ENCODE measurements at regions not wholly inside any gene's neighbourhood (a gene's known extent, or its start where the extent isn't known, plus 50 kb on each side); places are given as distances from the start of the nearest gene placed in this dataset.
A peak's percentile ranks its signal among the peaks of the same experiment; 100 is the strongest.

DNA sequence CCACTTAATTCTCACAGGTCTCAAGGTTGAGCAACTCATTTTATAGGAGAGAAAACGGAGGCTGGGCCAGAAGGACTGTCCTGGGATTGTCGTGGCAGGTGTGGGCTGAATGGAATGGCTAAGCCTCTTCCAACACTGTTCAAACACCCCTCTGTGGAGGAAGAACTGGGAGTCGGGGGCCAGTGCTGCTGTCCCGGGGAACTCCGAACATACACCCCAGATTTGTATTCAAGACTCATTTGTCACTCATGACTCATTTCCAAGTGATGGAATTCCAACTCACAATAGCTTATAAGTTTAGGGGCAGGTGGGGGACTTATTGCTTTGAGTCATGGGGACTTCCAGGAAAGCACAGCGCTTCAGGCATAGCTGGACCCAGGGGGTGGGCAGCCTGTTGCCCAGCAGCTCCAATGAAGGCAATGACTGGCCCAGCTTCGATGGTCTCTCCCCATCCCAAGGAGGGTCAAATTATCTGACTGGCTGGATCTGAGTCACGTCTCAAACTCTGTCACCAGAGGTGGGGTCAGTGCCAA, 72.5 kb downstream of the TM2D3 start:
- Histone ChIP-seq H3K79me2 (ENCODE audit: control insufficient read depth, low read length) (no peaks in the 10 kb centered on the region), H3K27me3 (ENCODE audit: control insufficient read depth, low read length) (no peaks in the 10 kb centered on the region; the same call in 1 of the 2 replicates), H3K27ac (ENCODE audit: low read depth, low read length) (no peak overlapping the region), H3F3A (ENCODE audit: control insufficient read depth, insufficient read depth) (no peaks in the 10 kb centered on the region), H3K9me2 (replicated peaks; ENCODE audit: control insufficient read depth, low read length) (no peaks in the 10 kb centered on the region), H3K4me1 (ENCODE audit: control insufficient read depth, low read length) (no peaks in the 10 kb centered on the region), H3K36me3 (ENCODE audit: control insufficient read depth, low read length) (no peaks in the 10 kb centered on the region), H4K20me1 (ENCODE audit: control insufficient read depth, insufficient read depth, low read depth, low read length) (no peaks in the 10 kb centered on the region), H3K4me3 (ENCODE audit: low read length) (no peak overlapping the region), H3K4me2 (ENCODE audit: low read length) (no peak overlapping the region), H3K9me3 (ENCODE audit: control insufficient read depth, insufficient read depth, low read length) (no peaks in the 10 kb centered on the region)
- TF ChIP-seq CTCF (IDR thresholded peaks at IDR 0.05; ENCODE audit: low read depth, low read length, poor library complexity, severe bottlenecking) (no peak), EZH2phosphoT487 (IDR thresholded peaks at IDR 0.05; ENCODE audit: borderline replicate concordance, low read length) (no peak)

DNA sequence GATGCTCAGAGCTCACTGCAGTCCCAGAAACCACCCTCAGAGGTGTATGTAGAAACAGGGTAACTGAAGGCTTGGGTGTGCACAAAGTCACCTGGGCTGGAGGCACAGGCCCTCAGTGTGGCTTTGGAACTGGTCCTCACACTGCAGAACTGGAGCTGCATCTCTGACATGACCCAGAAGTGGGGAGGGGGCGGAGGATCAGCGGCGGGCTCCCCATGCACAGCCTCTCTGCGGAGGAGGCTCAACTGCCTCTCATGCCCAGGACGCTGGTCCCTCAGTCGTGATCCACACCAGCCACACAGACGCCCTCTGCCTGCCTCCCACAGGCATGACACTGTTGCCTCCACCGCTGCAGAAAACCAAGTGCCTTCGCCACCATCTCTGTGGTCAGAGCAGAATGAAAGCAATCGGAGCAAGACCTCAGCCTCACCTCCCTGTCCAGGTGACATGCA, 73.7 kb downstream of the TM2D3 start:
- no peaks in the 10 kb centered on the region for H3K79me2 ChIP-seq (ENCODE audit: control insufficient read depth, low read length)
- H3K4me2 ChIP-seq (ENCODE audit: low read length) = no peak overlapping the region
- no peaks in the 10 kb centered on the region for H4K20me1 ChIP-seq (ENCODE audit: control insufficient read depth, insufficient read depth, low read depth, low read length)
- H3K4me3 ChIP-seq (ENCODE audit: low read length) = no peak overlapping the region
- no peak overlapping the region for H3K27ac ChIP-seq (ENCODE audit: low read depth, low read length)
- H3K36me3 ChIP-seq (ENCODE audit: control insufficient read depth, low read length) = no peaks in the 10 kb centered on the region
- H3K27me3 ChIP-seq (ENCODE audit: control insufficient read depth, low read length) = no peaks in the 10 kb centered on the region; the same call in 1 of the 2 replicates
- peak; percentile 9 for TF ChIP-seq CTCF (IDR thresholded peaks at IDR 0.05; ENCODE audit: low read depth, low read length, poor library complexity, severe bottlenecking)
- no peak for TF ChIP-seq EZH2phosphoT487 (IDR thresholded peaks at IDR 0.05; ENCODE audit: borderline replicate concordance, low read length)
- no peaks in the 10 kb centered on the region for H3K9me2 ChIP-seq (replicated peaks; ENCODE audit: control insufficient read depth, low read length)
- no peaks in the 10 kb centered on the region for H3F3A ChIP-seq (ENCODE audit: control insufficient read depth, insufficient read depth)
- no peaks in the 10 kb centered on the region for H3K9me3 ChIP-seq (ENCODE audit: control insufficient read depth, insufficient read depth, low read length)
- H3K4me1 ChIP-seq (ENCODE audit: control insufficient read depth, low read length) = no peaks in the 10 kb centered on the region

GRCh38 chr15:101573951-101574350, 78.2 kb downstream of the TM2D3 start:
- Histone ChIP-seq H3K79me2 (ENCODE audit: control insufficient read depth, low read length) (no peaks in the 10 kb centered on the region), H3K9me3 (ENCODE audit: control insufficient read depth, insufficient read depth, low read length) (no peaks in the 10 kb centered on the region), H4K20me1 (ENCODE audit: control insufficient read depth, insufficient read depth, low read depth, low read length) (no peaks in the 10 kb centered on the region), H3K27me3 (ENCODE audit: control insufficient read depth, low read length) (no peaks in the 10 kb centered on the region), H3K9me2 (replicated peaks; ENCODE audit: control insufficient read depth, low read length) (no peaks in the 10 kb centered on the region), H3K4me1 (ENCODE audit: control insufficient read depth, low read length) (no peaks in the 10 kb centered on the region), H3K4me3 (ENCODE audit: low read length) (no peak overlapping the region), H3F3A (ENCODE audit: control insufficient read depth, insufficient read depth) (no peaks in the 10 kb centered on the region), H3K4me2 (ENCODE audit: low read length) (no peak overlapping the region), H3K36me3 (ENCODE audit: control insufficient read depth, low read length) (no peaks in the 10 kb centered on the region), H3K27ac (ENCODE audit: low read depth, low read length) (no peak overlapping the region)
- no peak for TF ChIP-seq EZH2phosphoT487 (IDR thresholded peaks at IDR 0.05; ENCODE audit: borderline replicate concordance, low read length)
- TF ChIP-seq CTCF (IDR thresholded peaks at IDR 0.05; ENCODE audit: low read depth, low read length, poor library complexity, severe bottlenecking) = no peak

Measured in DOHH2 (cell line).